ENCODE measurements at regions not wholly inside any gene's neighbourhood (a gene's known extent, or its start where the extent isn't known, plus 50 kb on each side); places are given as distances from the start of the nearest gene placed in this dataset.

GRCh38 chrX:99415470-99415869 is 994.6 kb downstream of the PCDH19 start:
- no peak for TF ChIP-seq ZNF24 (tag by site-specific recombination; IDR thresholded peaks at IDR 0.05)
- TF ChIP-seq REST (tag by site-specific recombination; IDR thresholded peaks at IDR 0.05) = no peak
- TF ChIP-seq CTCF (tag by site-specific recombination; IDR thresholded peaks at IDR 0.05) = no peak
- no peak for TF ChIP-seq ZBTB10 (tag by site-specific recombination; IDR thresholded peaks at IDR 0.05)
- TF ChIP-seq HOXD13 (CRISPR knock-in tag; IDR thresholded peaks at IDR 0.05; ENCODE audit: borderline replicate concordance) = no peak

Data from HEK293 (cell line).